ENCODE measurements at regions not wholly inside any gene's neighbourhood (a gene's known extent, or its start where the extent isn't known, plus 50 kb on each side); places are given as distances from the start of the nearest gene placed in this dataset.

GRCh38 chr5:158135682-158136179 is 276.8 kb upstream of the CLINT1 start:
- TF ChIP-seq, protein P1, sequence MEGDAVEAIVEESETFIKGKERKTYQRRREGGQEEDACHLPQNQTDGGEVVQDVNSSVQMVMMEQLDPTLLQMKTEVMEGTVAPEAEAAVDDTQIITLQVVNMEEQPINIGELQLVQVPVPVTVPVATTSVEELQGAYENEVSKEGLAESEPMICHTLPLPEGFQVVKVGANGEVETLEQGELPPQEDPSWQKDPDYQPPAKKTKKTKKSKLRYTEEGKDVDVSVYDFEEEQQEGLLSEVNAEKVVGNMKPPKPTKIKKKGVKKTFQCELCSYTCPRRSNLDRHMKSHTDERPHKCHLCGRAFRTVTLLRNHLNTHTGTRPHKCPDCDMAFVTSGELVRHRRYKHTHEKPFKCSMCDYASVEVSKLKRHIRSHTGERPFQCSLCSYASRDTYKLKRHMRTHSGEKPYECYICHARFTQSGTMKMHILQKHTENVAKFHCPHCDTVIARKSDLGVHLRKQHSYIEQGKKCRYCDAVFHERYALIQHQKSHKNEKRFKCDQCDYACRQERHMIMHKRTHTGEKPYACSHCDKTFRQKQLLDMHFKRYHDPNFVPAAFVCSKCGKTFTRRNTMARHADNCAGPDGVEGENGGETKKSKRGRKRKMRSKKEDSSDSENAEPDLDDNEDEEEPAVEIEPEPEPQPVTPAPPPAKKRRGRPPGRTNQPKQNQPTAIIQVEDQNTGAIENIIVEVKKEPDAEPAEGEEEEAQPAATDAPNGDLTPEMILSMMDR (IDR thresholded peaks at IDR 0.05) = no peak
- TF ChIP-seq POLR2A (IDR thresholded peaks at IDR 0.05) = no peak

Measured in lower leg skin (tissue), 3 donors.